ENCODE measurements at regions not wholly inside any gene's neighbourhood (a gene's known extent, or its start where the extent isn't known, plus 50 kb on each side); places are given as distances from the start of the nearest gene placed in this dataset.
"Not testable (repeated sequence)": the region's sequence is repeated elsewhere in the genome, so short reads cannot be mapped to it uniquely, and the experiment has no call there.

- H3K4me3 ChIP-seq (ENCODE audit: low read depth, low read length): no peak overlapping the region
- DNase-seq (ENCODE audit: low read depth): no peak
- TF ChIP-seq CTCF (IDR thresholded peaks at IDR 0.05; ENCODE audit: insufficient read depth, low read length): no peak
These were observed 81.6 kb upstream of the USP9X start for GRCh38 chrX:41003506-41004270.

DNA sequence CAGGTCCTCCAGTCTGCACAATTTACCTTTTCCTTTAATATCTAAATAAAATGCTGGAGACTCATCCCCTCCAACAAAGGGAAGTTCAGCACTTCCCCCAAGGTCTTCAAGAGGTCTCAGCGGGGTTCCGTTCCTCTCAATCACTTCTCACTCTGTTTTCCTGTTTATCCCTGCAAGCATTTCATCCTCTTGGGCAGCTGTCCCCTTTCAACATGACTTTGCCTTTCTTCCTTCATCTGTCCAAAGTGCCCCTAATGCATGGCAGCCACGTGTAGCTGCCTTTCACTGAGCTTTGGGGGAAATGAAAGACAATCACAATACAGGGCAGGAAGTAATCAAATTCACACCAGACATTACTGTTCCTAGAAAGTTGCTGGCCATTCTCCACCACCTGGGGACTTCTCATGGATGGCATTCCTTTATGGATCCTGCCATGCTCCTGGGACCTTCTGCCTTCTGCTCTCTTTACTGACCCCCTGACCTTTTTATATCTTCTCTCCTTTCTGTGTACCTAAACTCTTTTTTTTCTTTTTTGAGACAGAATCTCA is 79.7 kb upstream of the USP9X start:
- no peak for DNase-seq (ENCODE audit: low read depth)
- no peak overlapping the region for H3K4me3 ChIP-seq (ENCODE audit: low read depth, low read length)
- TF ChIP-seq CTCF (IDR thresholded peaks at IDR 0.05; ENCODE audit: insufficient read depth, low read length): no peak

DNA sequence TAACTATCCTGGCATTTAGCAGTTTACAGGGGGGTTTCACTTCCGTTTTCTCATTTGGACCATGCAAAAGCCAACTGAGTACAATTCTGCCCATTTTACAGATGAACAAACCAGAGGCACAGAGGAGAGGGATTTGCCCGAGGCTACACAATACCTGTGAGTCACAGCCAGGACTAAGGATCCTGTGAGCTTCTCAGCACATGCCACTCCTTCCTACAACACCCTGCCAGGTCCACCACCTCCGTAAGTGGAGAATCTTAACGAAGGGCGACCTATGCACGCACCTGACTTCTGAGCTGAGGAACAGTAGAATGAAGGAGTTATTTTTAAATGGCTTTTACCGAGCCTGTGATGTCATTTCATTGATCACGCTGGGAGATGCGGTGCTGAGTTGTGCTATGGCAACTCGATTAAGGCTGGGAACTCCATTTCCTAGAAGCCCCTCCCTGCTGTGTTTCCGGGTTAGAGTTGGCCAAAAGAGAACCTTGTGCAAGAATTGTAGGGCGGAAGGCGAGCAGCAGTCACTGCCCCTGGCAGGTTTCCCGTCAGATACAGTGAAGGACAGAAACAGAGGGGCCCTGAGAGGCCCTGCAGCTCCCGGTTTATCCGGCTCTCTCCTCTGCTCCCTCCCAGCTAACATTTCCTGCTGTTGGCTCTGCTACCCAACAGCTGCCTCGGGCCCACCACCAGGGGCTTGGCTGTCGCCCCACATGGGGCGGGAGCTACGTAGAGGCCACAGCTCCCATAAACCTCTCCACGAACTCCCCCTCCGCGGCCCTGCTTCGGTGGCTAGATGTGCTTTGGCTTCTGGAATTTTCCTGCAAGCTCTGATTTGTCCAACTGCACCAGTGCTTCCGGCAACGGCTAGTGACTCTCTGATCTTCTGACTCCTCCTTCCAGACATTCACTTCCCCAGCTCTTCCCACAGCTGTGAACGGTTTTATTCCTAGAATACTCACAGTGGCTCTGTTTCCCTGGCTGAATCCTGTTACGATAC is 75.1 kb upstream of the USP9X start:
- TF ChIP-seq CTCF (IDR thresholded peaks at IDR 0.05; ENCODE audit: insufficient read depth, low read length): peak; percentile 42
- peak overlapping the region; percentile 26 for H3K4me3 ChIP-seq (ENCODE audit: low read depth, low read length)
- peak; percentile 95 for DNase-seq (ENCODE audit: low read depth)

DNA sequence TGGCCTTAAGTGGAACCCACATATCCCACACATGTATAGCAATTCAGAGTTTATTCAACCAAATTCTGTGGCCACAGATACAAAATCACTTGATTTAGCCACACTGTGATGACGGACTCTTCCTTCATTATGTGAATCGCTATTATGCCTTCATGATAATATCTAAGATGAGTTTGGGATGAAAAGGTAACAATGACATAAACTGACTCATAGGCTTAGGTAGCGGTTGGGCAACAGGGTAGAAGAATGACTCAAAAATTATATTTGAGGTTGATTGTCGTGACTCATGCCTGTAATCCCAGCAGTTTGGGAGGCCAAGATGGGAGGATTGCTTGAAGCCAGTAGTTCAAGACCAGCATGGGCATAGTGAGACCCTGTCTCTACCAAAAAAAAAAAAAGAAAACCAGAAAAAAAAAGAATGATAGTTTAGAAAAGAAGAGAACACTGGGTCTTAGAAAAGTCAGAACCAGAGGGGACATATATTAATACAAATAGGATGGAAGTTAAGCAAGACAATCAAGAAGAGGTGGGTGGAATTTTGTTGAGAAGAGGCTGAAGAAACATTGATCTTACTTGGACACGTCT is 70.4 kb upstream of the USP9X start:
- H3K4me3 ChIP-seq (ENCODE audit: low read depth, low read length): no peak overlapping the region
- TF ChIP-seq CTCF (IDR thresholded peaks at IDR 0.05; ENCODE audit: insufficient read depth, low read length): no peak
- DNase-seq (ENCODE audit: low read depth): peak; percentile 41

- not testable (repeated sequence) for H3K4me3 ChIP-seq (ENCODE audit: low read depth, low read length); DNase-seq (ENCODE audit: low read depth)
These were observed 67.5 kb upstream of the USP9X start for GRCh38 chrX:41017785-41018184.

DNA sequence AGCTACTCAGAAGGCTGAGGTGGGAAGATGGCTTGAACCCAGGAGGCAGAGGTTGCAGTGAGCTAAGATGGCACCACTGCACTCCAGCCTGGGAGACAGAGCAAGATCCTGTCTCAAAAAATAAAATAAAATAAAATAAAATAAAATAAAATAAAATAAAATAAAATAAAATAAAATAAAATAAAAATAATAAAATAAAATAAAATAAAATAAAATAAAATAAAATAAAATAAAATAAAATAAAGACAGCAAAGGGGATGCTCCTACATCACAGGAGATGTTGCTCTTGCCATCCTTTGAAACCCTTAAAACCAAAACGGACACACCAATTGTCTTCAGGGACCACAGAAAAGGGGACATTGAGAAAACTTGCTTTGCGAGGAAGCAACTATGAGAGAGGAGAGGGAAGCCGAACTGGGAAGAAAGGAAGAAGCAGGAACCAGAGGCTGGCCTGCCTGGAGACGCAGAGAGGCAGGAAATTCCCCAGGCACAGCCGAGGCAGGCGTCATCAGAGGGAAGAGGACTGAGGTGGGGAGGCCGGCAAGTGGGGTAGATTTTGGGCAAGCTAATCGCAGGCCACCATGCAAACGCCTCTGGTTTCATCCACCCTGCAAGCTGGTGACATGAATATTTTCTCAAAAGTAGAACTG is 66.7 kb upstream of the USP9X start:
- DNase-seq (ENCODE audit: low read depth); H3K4me3 ChIP-seq (ENCODE audit: low read depth, low read length): not testable (repeated sequence)

GRCh38 chrX:41019041-41019392 is 66.2 kb upstream of the USP9X start:
- no peak overlapping the region for H3K4me3 ChIP-seq (ENCODE audit: low read depth, low read length)
- no peak for DNase-seq (ENCODE audit: low read depth)
- TF ChIP-seq CTCF (IDR thresholded peaks at IDR 0.05; ENCODE audit: insufficient read depth, low read length): no peak

Measured in fibroblast of the aortic adventitia (primary cell).